ENCODE measurements at regions not wholly inside any gene's neighbourhood (a gene's known extent, or its start where the extent isn't known, plus 50 kb on each side); places are given as distances from the start of the nearest gene placed in this dataset.

DNA sequence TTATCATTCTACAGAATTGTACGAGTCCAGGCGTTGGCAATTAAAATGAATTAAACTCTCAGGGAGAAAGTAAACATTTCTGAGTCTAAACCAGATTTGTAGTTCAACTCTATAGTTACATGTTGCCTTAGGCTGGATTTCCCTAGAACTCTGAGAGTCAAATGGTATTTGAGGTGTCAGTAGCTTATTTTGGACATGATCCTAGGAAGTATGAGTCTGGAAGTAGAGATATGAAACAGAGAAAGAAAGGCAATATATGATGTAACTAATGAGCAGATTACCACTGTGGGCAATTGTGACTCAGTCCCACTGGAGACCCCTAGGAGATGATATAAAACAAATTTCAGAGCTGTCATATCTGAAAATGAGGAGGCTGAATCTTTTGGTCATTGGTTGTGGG lies 199.1 kb upstream of the UBE2E3 start:
- TF ChIP-seq, protein P1, sequence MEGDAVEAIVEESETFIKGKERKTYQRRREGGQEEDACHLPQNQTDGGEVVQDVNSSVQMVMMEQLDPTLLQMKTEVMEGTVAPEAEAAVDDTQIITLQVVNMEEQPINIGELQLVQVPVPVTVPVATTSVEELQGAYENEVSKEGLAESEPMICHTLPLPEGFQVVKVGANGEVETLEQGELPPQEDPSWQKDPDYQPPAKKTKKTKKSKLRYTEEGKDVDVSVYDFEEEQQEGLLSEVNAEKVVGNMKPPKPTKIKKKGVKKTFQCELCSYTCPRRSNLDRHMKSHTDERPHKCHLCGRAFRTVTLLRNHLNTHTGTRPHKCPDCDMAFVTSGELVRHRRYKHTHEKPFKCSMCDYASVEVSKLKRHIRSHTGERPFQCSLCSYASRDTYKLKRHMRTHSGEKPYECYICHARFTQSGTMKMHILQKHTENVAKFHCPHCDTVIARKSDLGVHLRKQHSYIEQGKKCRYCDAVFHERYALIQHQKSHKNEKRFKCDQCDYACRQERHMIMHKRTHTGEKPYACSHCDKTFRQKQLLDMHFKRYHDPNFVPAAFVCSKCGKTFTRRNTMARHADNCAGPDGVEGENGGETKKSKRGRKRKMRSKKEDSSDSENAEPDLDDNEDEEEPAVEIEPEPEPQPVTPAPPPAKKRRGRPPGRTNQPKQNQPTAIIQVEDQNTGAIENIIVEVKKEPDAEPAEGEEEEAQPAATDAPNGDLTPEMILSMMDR (IDR thresholded peaks at IDR 0.05) = no peak
- TF ChIP-seq POLR2A (IDR thresholded peaks at IDR 0.05) = no peak

All from Peyer's patch (tissue), 4 donors.